SK-N-SH (cell line): ENCODE measurements at regions not wholly inside any gene's neighbourhood (a gene's known extent, or its start where the extent isn't known, plus 50 kb on each side); places are given as distances from the start of the nearest gene placed in this dataset.

ENCODE experiments used
- CTCF ChIA-PET: fragments of 300-600, 350-600 bp; formaldehyde crosslinking; extraction: SDS; loops from one replicate; lab custom pipeline; 2021; lab: Yijun Ruan, JAX
- POLR2A ChIA-PET: fragments of 350-600 bp; sonication (Branson Sonifier 250); formaldehyde crosslinking; extraction: SDS; loops from one replicate; lab custom pipeline; 2020; ENCODE audit warnings: antibody characterized with exemption, inconsistent platforms; lab: Yijun Ruan, JAX
- DNase-seq: peaks from one replicate; pipeline ENCODE4 v3.0.0; 2012
- H2AFZ ChIP-seq: fragments of 200-600 bp; sonication (generic); 2 replicates; pipeline ENCODE4 v1.8.1; 2016; ENCODE audit warnings: antibody characterized with exemption, mild to moderate bottlenecking, low read depth
- H3F3A ChIP-seq: fragments of 200-600 bp; sonication (generic); replicated peaks from 2 replicates; pipeline ENCODE3; 2016; ENCODE audit warnings: antibody characterized with exemption, mild to moderate bottlenecking; ENCODE audit not compliant: insufficient read depth
- H3K27ac ChIP-seq, 2 experiments: fragments of 200-500 bp in 1 of 2; fragments of 200-600 bp in 1 of 2; sonication (Bioruptor generic) in 1 of 2; sonication (generic), shearing (Covaris generic) in 1 of 2; 2 replicates each; pipeline versions ENCODE4 v1.5.1 to v1.6.1; 2014 to 2016; ENCODE audit warnings: low read depth in 2 of 2, inconsistent platforms in 1 of 2, low read length in 1 of 2, mild to moderate bottlenecking in 1 of 2, mixed read lengths in 1 of 2
- H3K27me3 ChIP-seq: fragments of 200-600 bp; sonication (generic), shearing (Covaris generic); 2 replicates; pipeline ENCODE4 v1.6.1; 2016; ENCODE audit warnings: mixed run types; ENCODE audit not compliant: insufficient read depth
- H3K36me3 ChIP-seq, 2 experiments: fragments of 200-500 bp in 1 of 2; fragments of 200-600 bp in 1 of 2; sonication (Bioruptor generic) in 1 of 2; sonication (generic) in 1 of 2; replicated peaks in 1 of 2; 2 replicates each; pipeline versions ENCODE3 to v1.5.1; 2014 to 2016; ENCODE audit warnings: low read length in 1 of 2, mild to moderate bottlenecking in 1 of 2; ENCODE audit not compliant: insufficient read depth in 2 of 2, control insufficient read depth in 1 of 2
- H3K4me1 ChIP-seq, 2 experiments: fragments of 200-500 bp in 1 of 2; fragments of 200-600 bp in 1 of 2; sonication (Bioruptor generic) in 1 of 2; sonication (generic), shearing (Covaris generic) in 1 of 2; 2 replicates each; pipeline versions ENCODE4 v1.5.1 to v1.6.1; 2014 to 2016; ENCODE audit warnings: low read depth in 1 of 2, low read length in 1 of 2, mixed run types in 1 of 2; ENCODE audit not compliant: insufficient read depth in 2 of 2, control insufficient read depth in 1 of 2
- H3K4me2 ChIP-seq: fragments of 200-600 bp; sonication (generic), shearing (Covaris generic); 2 replicates; pipeline ENCODE4 v1.6.1; 2017; ENCODE audit warnings: mixed run types
- H3K4me3 ChIP-seq, 2 experiments: fragments of 200-500 bp in 1 of 2; fragments of 200-600 bp in 1 of 2; sonication (Bioruptor generic) in 1 of 2; sonication (generic), shearing (Covaris generic) in 1 of 2; 2 replicates each; pipeline versions ENCODE4 v1.5.1 to v1.8.1; 2014 to 2016; ENCODE audit warnings: low read depth in 2 of 2, inconsistent platforms in 1 of 2, low read length in 1 of 2, mild to moderate bottlenecking in 1 of 2, mixed read lengths in 1 of 2, moderate library complexity in 1 of 2
- H3K79me2 ChIP-seq: fragments of 200-600 bp; sonication (generic); 2 replicates; pipeline ENCODE4 v1.8.1; 2017; ENCODE audit warnings: mild to moderate bottlenecking; ENCODE audit not compliant: insufficient read depth
- H3K9ac ChIP-seq: fragments of 200-600 bp; sonication (generic); 2 replicates; pipeline ENCODE4 v1.6.1; 2017; ENCODE audit warnings: mixed run types
- H3K9me2 ChIP-seq: fragments of 200-600 bp; sonication (generic); 2 replicates; pipeline ENCODE4 v1.6.1; 2017; ENCODE audit warnings: mixed run types
- H3K9me3 ChIP-seq: fragments of 200-600 bp; sonication (generic); 2 replicates; pipeline ENCODE4 v1.6.1; 2017; ENCODE audit warnings: mixed run types, mild to moderate bottlenecking, moderate library complexity
- H4K20me1 ChIP-seq: fragments of 200-600 bp; sonication (generic); 2 replicates; pipeline ENCODE4 v1.6.1; 2017; ENCODE audit warnings: mild to moderate bottlenecking, mixed run types; ENCODE audit not compliant: insufficient read depth
- CTCF ChIP-seq: fragments of 200-600 bp; sonication (generic); IDR thresholded peaks from 2 replicates; pipeline ENCODE4 v1.6.1; 2017; ENCODE audit warnings: antibody characterized with exemption, mild to moderate bottlenecking, moderate library complexity
- EP300 ChIP-seq, 2 experiments: IDR thresholded peaks; 2 replicates each; pipeline versions ENCODE4 v1.4.0 to v1.6.1; 2012; ENCODE audit warnings: borderline replicate concordance in 1 of 2, low read depth in 1 of 2, low read length in 1 of 2
- FOSL2 ChIP-seq: IDR thresholded peaks from 2 replicates; pipeline ENCODE4 v1.4.0; 2012; ENCODE audit warnings: low read depth, mild to moderate bottlenecking, moderate library complexity, borderline replicate concordance
- FOXJ3 ChIP-seq: sonication (generic); formaldehyde crosslinking; IDR thresholded peaks from 2 replicates; pipeline ENCODE4 v1.5.1; 2020; ENCODE audit warnings: mild to moderate bottlenecking, missing genetic modification reagents
- GABPA ChIP-seq: IDR thresholded peaks from 2 replicates; pipeline ENCODE4 v1.4.0; 2012; ENCODE audit warnings: low read depth, mild to moderate bottlenecking
- NRF1 ChIP-seq: IDR thresholded peaks from 2 replicates; pipeline ENCODE4 v1.6.1; 2012; ENCODE audit warnings: low read depth, mild to moderate bottlenecking, low read length
- POLR2AphosphoS5 ChIP-seq: IDR thresholded peaks from 2 replicates; pipeline ENCODE4 v1.6.1; 2012; ENCODE audit warnings: low read depth, low read length
- RAD21 ChIP-seq: IDR thresholded peaks from 2 replicates; pipeline ENCODE4 v1.6.1; 2012; ENCODE audit warnings: mild to moderate bottlenecking, low read length
- TAF1 ChIP-seq: IDR thresholded peaks from 2 replicates; pipeline ENCODE4 v1.6.1; 2012; ENCODE audit warnings: low read depth, mild to moderate bottlenecking, low read length, moderate library complexity, borderline replicate concordance
- TCF12 ChIP-seq: IDR thresholded peaks from 2 replicates; pipeline ENCODE4 v1.4.0; 2012
- TEAD4 ChIP-seq: IDR thresholded peaks from 2 replicates; pipeline ENCODE4 v1.4.0; 2012; ENCODE audit warnings: mild to moderate bottlenecking, borderline replicate concordance; ENCODE audit not compliant: insufficient read depth
- USF1 ChIP-seq: IDR thresholded peaks from 2 replicates; pipeline ENCODE4 v1.4.0; 2012; ENCODE audit warnings: low read depth, borderline replicate concordance
- WGBS: methylation state at CpG from one replicate; pipeline ENCODE4 v1.1.6; 2017; ENCODE audit warnings: low lambda C conversion rate; 5-methylcytosine and 5-hydroxymethylcytosine counted together

- Histone ChIP-seq H3K27ac (no peak overlapping the region), H3K9me3 (no peaks in the 10 kb centered on the region), H3K4me1 (peaks cover 0 to 2% of the 10 kb centered on the region in 2 experiments; a peak in 1 of 4 replicates), H3K79me2 (no peaks in the 10 kb centered on the region), H4K20me1 (no peaks in the 10 kb centered on the region), H3F3A (no peaks in the 10 kb centered on the region), H3K36me3 (no peaks in the 10 kb centered on the region), H3K4me3 (no peak overlapping the region), H3K27me3 (no peaks in the 10 kb centered on the region), H3K4me2 (no peak overlapping the region), H3K9me2 (no peaks in the 10 kb centered on the region), H2AFZ (no peak overlapping the region), H3K9ac (no peak overlapping the region)
- ChIA-PET CTCF (no interaction called here), POLR2A (no interaction called here)
- TF ChIP-seq FOSL2 = no peak
- TF ChIP-seq USF1 = no peak
- no peak for TF ChIP-seq EP300 (IDR thresholded peaks at IDR 0.05; ENCODE audit: borderline replicate concordance in 1 of 2, low read depth in 1 of 2, low read length in 1 of 2)
- TF ChIP-seq RAD21 = no peak
- no peak for TF ChIP-seq FOXJ3
- TF ChIP-seq POLR2AphosphoS5 = no peak
- TF ChIP-seq TAF1 = no peak
- no peak for TF ChIP-seq TCF12
- TF ChIP-seq GABPA = no peak
- DNase-seq = no peak
- 45% methylated on average over 5 of the region's 5 CpGs for WGBS
These were observed 179.1 kb upstream of the OTX2 start for GRCh38 chr14:56989359-56989758.

- Histone ChIP-seq H3K79me2 (no peaks in the 10 kb centered on the region), H3K9me2 (no peaks in the 10 kb centered on the region), H3K27ac (no peak overlapping the region), H3K9me3 (no peaks in the 10 kb centered on the region), H4K20me1 (no peaks in the 10 kb centered on the region), H3K4me2 (no peak overlapping the region), H3F3A (no peaks in the 10 kb centered on the region), H3K36me3 (no peaks in the 10 kb centered on the region), H3K4me1 (no peaks in the 10 kb centered on the region), H2AFZ (no peak overlapping the region), H3K4me3 (no peak overlapping the region), H3K27me3 (no peaks in the 10 kb centered on the region), H3K9ac (no peak overlapping the region)
- ChIA-PET CTCF (no interaction called here), POLR2A (no interaction called here)
- TF ChIP-seq NRF1 (no peak), POLR2AphosphoS5 (no peak), CTCF (no peak), TEAD4 (no peak)
- 16% methylated on average over 3 of the region's 3 CpGs for WGBS
- DNase-seq = no peak
These were observed 169.7 kb upstream of the OTX2 start for GRCh38 chr14:56979936-56980335.
